Inflammatory macrophage (primary cell): ENCODE measurements at regions not wholly inside any gene's neighbourhood (a gene's known extent, or its start where the extent isn't known, plus 50 kb on each side); places are given as distances from the start of the nearest gene placed in this dataset.
A peak's percentile ranks its signal among the peaks of the same experiment; 100 is the strongest.

Experiments
- DNase-seq, 2 donors: peaks; one replicate each; pipeline ENCODE4 v3.0.0-alpha.2; 2020 to 2022

DNA sequence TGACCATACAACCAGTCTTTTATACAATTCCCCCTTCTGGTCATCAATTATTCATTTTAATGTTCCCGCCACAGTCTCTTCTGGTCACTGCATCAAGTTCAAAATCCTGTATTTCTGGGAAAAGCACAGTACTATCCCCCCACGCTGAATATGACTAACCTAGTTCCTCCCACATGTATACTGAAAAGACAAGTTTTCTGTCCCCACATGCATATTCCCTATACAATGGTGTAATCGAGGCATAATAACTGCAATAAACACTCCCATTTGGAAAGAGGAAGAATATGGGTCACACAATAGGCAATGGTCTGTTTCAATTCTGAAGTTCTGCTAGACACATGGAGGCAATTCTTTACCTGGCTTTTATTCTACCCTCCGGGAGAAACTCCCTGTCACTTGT lies 344.9 kb downstream of the EFNA5 start:
- peak; percentile 50 to 61 for DNase-seq

- no peak for DNase-seq
These were observed 345.9 kb downstream of the EFNA5 start for GRCh38 chr5:107324809-107325208.

DNA sequence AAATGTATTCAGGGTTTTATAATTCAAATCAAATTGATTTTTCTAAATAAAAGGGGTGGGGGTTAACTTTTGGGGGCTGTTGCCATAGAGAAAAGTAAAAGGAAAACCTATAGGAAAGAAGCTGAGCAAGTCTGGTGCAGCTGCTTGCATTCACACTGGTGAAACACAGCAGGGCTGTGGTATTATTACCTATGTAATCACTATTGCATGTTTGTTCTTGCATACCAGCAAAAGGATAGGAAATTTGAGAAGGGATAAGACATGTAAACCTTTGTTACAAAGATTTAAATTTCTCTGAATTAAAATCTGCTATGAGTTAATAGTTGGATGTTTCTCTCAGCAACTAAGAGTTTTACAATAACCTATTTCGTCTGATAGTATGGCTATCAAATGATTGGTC lies 346.7 kb downstream of the EFNA5 start:
- DNase-seq, result no peak

- DNase-seq, result no peak
These were observed 347.2 kb downstream of the EFNA5 start for GRCh38 chr5:107323536-107323935.

- DNase-seq, result no peak
These were observed 347.8 kb downstream of the EFNA5 start for GRCh38 chr5:107322936-107323335.

GRCh38 chr5:107321906-107322305 lies 348.8 kb downstream of the EFNA5 start:
- no peak for DNase-seq

GRCh38 chr5:107320846-107321245 lies 349.9 kb downstream of the EFNA5 start:
- DNase-seq, result no peak

GRCh38 chr5:107320376-107320775 lies 350.4 kb downstream of the EFNA5 start:
- DNase-seq, result no peak

GRCh38 chr5:107319901-107320300 lies 350.8 kb downstream of the EFNA5 start:
- DNase-seq, result no peak

DNA sequence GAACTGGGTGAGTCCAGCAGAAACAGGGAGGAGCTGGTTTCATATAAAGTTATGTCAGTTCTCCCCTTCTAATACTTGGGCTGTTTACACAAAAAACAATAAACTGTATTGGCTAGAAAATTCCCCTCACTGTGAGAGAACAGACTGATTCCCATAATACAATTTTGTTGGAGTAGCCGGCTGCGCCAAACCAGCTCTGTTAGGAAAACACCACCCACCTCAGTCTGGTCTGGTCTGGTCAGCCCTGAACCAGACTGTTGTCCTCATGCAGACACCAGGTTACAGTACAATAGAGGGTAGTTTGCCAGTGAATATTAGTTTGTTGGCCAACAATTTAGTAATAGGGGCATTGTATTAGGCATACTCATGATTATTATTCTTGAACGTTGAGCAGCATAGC lies 356.4 kb downstream of the EFNA5 start:
- DNase-seq, result no peak

DNA sequence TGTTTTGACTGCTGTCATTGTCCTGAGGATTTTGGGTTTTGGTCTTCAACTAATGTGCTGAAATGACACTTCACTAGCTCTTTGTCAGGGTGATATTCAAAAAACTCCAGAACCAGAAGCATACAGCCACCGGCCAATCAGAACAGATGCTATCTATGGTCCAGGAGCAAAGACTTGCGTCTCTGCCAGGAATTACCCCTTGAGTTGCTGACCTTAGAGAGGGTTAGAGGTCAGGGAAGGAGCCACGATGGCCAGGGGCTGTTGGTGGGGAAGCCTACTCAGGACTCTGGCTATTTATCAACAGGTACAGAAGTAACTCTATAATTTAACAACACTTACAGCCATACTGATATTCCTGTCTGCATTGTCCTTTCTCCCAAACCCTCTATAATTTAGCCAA lies 356.8 kb downstream of the EFNA5 start:
- DNase-seq, result no peak

DNA sequence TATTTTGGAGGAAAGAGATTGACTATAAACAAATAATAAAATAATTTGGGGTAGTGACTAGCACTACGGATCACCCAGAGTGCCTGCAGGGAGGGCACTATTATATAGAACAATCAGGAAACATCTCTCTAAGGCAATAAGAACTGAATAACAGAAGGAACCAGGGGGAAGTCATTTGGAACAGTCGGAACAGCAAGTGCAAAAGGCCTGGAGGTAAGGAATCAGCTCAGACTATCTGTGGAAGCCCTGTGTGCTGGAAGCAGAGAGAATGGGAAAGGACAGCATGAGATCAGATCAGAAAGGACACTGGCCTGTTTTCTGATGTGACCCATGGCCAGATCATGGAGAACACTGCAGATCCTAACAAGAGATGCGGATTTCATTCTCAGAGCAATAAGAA lies 357.6 kb downstream of the EFNA5 start:
- DNase-seq, result no peak

DNA sequence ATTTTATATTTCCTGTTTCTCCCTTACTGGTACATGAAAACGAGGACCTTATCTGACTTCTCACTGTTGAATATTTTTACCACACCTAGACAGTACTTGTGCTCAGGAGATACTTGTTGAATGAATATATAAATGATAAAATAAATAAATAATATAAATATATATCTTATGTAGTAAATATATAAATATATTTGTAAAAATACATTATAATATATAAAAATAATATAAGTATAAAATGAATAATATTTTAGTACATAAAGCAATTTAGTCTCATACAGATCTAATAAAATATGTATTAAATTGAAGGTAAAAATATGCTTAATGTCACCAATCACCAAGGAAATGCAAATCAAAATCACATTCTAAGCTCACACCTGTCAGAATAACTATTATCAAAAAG lies 360.6 kb downstream of the EFNA5 start:
- no peak for DNase-seq

GRCh38 chr5:107306594-107306993 lies 364.1 kb downstream of the EFNA5 start:
- DNase-seq, result no peak

GRCh38 chr5:107306002-107306401 lies 364.7 kb downstream of the EFNA5 start:
- DNase-seq, result no peak

- no peak for DNase-seq
These were observed 366.1 kb downstream of the EFNA5 start for GRCh38 chr5:107304684-107305083.

GRCh38 chr5:107303171-107303968 lies 367.4 kb downstream of the EFNA5 start:
- no peak for DNase-seq

DNA sequence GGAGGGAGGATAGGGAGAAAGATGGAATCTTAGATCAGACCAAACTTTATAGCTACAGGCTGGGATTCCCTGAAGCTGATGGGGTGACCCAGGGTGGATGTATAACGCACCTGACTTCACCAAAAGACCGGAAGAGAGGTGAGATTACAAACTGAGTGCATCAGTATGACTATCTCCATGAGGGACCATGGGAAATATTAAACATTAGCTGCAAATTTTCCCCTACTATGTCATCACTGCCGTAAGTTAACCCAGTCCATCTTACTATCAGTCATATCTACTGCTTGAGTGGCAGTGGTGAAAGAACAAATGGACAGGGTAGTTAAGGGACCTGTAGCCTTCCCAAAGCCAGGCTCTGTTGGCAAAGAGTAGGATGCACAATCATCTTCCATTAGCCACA lies 368.3 kb downstream of the EFNA5 start:
- DNase-seq, result no peak

DNA sequence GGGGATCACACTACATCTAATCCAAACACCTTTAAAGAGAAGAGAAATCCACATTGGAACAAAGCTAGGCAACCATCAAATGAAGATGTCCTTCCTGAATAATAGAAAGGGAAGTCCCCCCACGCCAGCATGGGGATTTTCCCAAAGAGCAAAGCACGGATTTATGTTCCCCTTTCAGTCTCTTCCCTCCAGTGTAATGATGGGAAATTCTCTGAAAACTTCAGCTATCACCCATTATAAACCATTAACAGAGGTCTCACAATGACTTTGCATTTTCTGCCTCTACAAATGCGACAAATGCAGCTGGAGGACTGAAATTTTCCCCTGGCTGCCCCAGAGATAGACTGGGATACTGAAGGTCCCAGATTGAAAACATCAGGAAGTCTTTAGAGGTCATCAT lies 368.7 kb downstream of the EFNA5 start:
- peak; percentile 64 to 80 for DNase-seq

GRCh38 chr5:107300721-107301327 lies 369.9 kb downstream of the EFNA5 start:
- DNase-seq, result no peak

DNA sequence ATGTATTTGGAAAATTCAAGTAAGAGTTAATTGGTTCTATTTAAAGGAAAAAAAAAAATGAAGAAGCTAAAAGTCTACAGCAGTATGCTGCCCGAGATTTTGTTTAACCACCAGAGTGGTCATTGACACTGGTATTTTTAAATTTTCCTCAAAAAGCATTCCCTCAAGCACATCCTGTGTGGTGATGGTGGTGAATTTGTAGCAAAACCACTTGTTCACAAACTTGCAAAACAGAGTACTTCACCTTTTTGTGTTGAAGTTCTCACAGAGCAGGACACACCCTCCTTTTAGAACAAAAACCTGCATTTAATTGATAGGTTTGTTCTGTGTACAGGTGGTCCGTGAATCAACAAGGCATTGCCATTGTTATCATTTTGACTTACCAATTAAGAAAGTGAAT lies 374.2 kb downstream of the EFNA5 start:
- DNase-seq, result no peak

GRCh38 chr5:107295914-107296313 lies 374.8 kb downstream of the EFNA5 start:
- DNase-seq, result no peak

DNA sequence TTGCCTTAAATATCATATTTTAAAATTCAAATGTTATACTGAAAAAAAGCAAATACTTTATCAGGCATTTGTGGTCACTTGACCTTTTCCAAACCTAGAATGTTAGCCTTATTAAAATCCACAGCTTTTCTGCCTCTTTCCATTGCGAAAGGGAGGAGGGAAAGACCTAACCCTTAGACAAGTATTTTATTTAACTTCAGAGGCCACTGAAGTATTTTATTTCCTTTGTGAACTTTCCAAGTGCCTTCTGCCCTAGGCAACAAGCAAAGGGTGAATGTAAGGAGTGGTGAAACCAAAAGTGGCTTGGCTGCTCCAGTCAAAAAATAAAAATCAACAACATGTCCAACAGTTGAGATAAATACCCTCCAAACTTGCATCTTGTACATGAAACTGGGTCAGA lies 376.1 kb downstream of the EFNA5 start:
- DNase-seq, result no peak

- DNase-seq, result peak; percentile 34 to 79
These were observed 376.6 kb downstream of the EFNA5 start for GRCh38 chr5:107294211-107294550.
